HG03457 (cell line): ENCODE measurements at regions not wholly inside any gene's neighbourhood (a gene's known extent, or its start where the extent isn't known, plus 50 kb on each side); places are given as distances from the start of the nearest gene placed in this dataset.

Experiments
- ATAC-seq: cut with Tn5 transposase; IDR thresholded peaks from one replicate; pipeline ENCODE4 v1.9.1; 2021; ENCODE audit warnings: moderate number of reproducible peaks; ENCODE audit not compliant: unreplicated experiment

GRCh38 chr4:140316799-140317198 lies 56.6 kb upstream of the SCOC start:
- ATAC-seq = no peak

GRCh38 chr4:140315970-140316369 lies 57.5 kb upstream of the SCOC start:
- ATAC-seq = no peak

- ATAC-seq = no peak
Measured at GRCh38 chr4:140315438-140315837, 58.0 kb upstream of the SCOC start.

GRCh38 chr4:140315019-140315418 lies 58.4 kb upstream of the SCOC start:
- no peak for ATAC-seq

GRCh38 chr4:140312100-140312499 lies 61.3 kb upstream of the SCOC start:
- no peak for ATAC-seq

GRCh38 chr4:140311257-140311835 lies 62.1 kb upstream of the SCOC start:
- ATAC-seq = no peak

- no peak for ATAC-seq
Measured at GRCh38 chr4:140309124-140309870, 64.1 kb upstream of the SCOC start.

GRCh38 chr4:140308366-140309123 lies 64.9 kb upstream of the SCOC start:
- no peak for ATAC-seq

- ATAC-seq = no peak
Measured at GRCh38 chr4:140305053-140305452, 68.4 kb upstream of the SCOC start.

GRCh38 chr4:140304346-140304745 lies 69.1 kb upstream of the SCOC start:
- no peak for ATAC-seq

GRCh38 chr4:140302151-140302859 lies 71.1 kb upstream of the SCOC start:
- ATAC-seq = no peak

- ATAC-seq = no peak
Measured at GRCh38 chr4:140300271-140300970, 73.0 kb upstream of the SCOC start.

GRCh38 chr4:140298001-140298400 lies 75.4 kb upstream of the SCOC start:
- ATAC-seq = no peak

- no peak for ATAC-seq
Measured at GRCh38 chr4:140297221-140297570, 76.2 kb upstream of the SCOC start.

GRCh38 chr4:140296335-140297220 lies 76.9 kb upstream of the SCOC start:
- ATAC-seq = no peak

- ATAC-seq = no peak
Measured at GRCh38 chr4:140293979-140294378, 79.5 kb upstream of the SCOC start.

GRCh38 chr4:140291259-140291658 lies 82.2 kb upstream of the SCOC start:
- ATAC-seq = no peak

GRCh38 chr4:140289486-140289885 lies 84.0 kb upstream of the SCOC start:
- ATAC-seq = no peak

GRCh38 chr4:140286456-140286855 lies 87.0 kb upstream of the SCOC start:
- no peak for ATAC-seq

- no peak for ATAC-seq
Measured at GRCh38 chr4:140284456-140284855, 89.0 kb upstream of the SCOC start.
